OCI-LY3 (cell line): ENCODE measurements at regions not wholly inside any gene's neighbourhood (a gene's known extent, or its start where the extent isn't known, plus 50 kb on each side); places are given as distances from the start of the nearest gene placed in this dataset.

Source experiments
- H2AFZ ChIP-seq: fragments of 200-600, 300-600 bp; shearing (Covaris generic); 2 replicates; pipeline ENCODE4 v1.6.0; 2014; ENCODE audit warnings: antibody characterized with exemption, low read depth, low read length
- H3K27ac ChIP-seq: fragments of 200-600, 300-600 bp; sonication (generic); 2 replicates; pipeline ENCODE4 v1.5.1; 2014; ENCODE audit warnings: mild to moderate bottlenecking, low read length, moderate library complexity, mixed read lengths
- H3K27me3 ChIP-seq: fragments of 200-600, 300-600 bp; sonication (generic); 2 replicates; pipeline ENCODE4 v1.6.1; 2014; ENCODE audit warnings: low read depth, low read length, mixed read lengths
- H3K36me3 ChIP-seq: fragments of 200-600, 300-600 bp; sonication (generic); replicated peaks from 2 replicates; pipeline ENCODE3; 2014; ENCODE audit warnings: low read depth, low read length, mixed read lengths
- H3K4me1 ChIP-seq: fragments of 300-600, 200-600 bp; sonication (generic); 2 replicates; pipeline ENCODE4 v1.6.1; 2014; ENCODE audit warnings: low read length, mixed read lengths
- H3K4me2 ChIP-seq: fragments of 200-600, 300-600 bp; sonication (generic); 2 replicates; pipeline ENCODE4 v1.6.1; 2014; ENCODE audit warnings: low read length, mixed read lengths
- H3K4me3 ChIP-seq: fragments of 300-600, 200-600 bp; sonication (generic); 2 replicates; pipeline ENCODE4 v1.5.1; 2014; ENCODE audit warnings: antibody characterized with exemption, mild to moderate bottlenecking, low read length, moderate library complexity
- H3K79me2 ChIP-seq: fragments of 300-600, 200-600 bp; shearing (Covaris generic); 2 replicates; pipeline ENCODE4 v1.6.1; 2014; ENCODE audit warnings: mild to moderate bottlenecking, low read length, mixed read lengths
- H3K9ac ChIP-seq: fragments of 300-600, 200-600 bp; shearing (Covaris generic); 2 replicates; pipeline ENCODE4 v1.6.0; 2014; ENCODE audit warnings: mild to moderate bottlenecking, low read length, moderate library complexity
- H3K9me3 ChIP-seq: fragments of 200-600, 300-600 bp; shearing (Covaris generic); 2 replicates; pipeline ENCODE4 v1.6.1; 2014; ENCODE audit warnings: low read length, mixed read lengths; ENCODE audit not compliant: insufficient read depth
- H4K20me1 ChIP-seq: fragments of 200-600, 300-600 bp; sonication (generic); 2 replicates; pipeline ENCODE4 v1.6.1; 2016; ENCODE audit warnings: low read length, mixed read lengths; ENCODE audit not compliant: insufficient read depth
- EZH2phosphoT487 ChIP-seq: fragments of 200-600 bp; shearing (Covaris generic); IDR thresholded peaks from 2 replicates; pipeline ENCODE4 v1.6.1; 2018; ENCODE audit warnings: antibody characterized with exemption, mixed run types, low read depth
- TF ChIP-seq, protein P1 (sequence below): fragments of 200-600, 300-600 bp; sonication (generic); IDR thresholded peaks from 2 replicates; pipeline ENCODE4 v1.5.1; 2014; ENCODE audit warnings: antibody characterized with exemption, low read length, low read depth

DNA sequence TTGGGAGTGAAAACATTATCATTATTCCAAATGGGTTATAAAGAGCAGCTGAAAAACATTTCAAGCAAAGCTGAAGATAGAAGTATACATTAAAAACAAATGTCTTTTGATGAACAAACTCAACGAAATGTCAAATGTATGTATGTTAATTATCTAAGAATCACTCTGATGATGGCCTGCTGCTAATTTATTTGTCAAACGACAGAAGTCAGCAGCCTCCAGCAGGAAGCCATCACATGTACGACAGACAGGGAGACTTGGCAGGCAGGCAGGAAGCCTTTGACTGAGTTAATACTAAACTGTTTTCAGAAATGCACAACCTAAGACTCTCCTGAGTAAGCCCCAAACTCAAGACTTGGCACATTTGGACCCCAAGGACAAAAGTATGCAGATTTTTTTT, 491.1 kb downstream of the ZNF385D start:
- Histone ChIP-seq H3K9me3 (no peaks in the 10 kb centered on the region), H4K20me1 (no peaks in the 10 kb centered on the region), H3K36me3 (no peaks in the 10 kb centered on the region), H3K4me3 (no peak overlapping the region), H3K79me2 (no peaks in the 10 kb centered on the region), H3K27me3 (no peaks in the 10 kb centered on the region), H3K4me2 (no peak overlapping the region), H3K9ac (no peak overlapping the region), H2AFZ (no peak overlapping the region), H3K27ac (no peak overlapping the region), H3K4me1 (peaks cover 8% of the 10 kb centered on the region)
- TF ChIP-seq, protein P1, sequence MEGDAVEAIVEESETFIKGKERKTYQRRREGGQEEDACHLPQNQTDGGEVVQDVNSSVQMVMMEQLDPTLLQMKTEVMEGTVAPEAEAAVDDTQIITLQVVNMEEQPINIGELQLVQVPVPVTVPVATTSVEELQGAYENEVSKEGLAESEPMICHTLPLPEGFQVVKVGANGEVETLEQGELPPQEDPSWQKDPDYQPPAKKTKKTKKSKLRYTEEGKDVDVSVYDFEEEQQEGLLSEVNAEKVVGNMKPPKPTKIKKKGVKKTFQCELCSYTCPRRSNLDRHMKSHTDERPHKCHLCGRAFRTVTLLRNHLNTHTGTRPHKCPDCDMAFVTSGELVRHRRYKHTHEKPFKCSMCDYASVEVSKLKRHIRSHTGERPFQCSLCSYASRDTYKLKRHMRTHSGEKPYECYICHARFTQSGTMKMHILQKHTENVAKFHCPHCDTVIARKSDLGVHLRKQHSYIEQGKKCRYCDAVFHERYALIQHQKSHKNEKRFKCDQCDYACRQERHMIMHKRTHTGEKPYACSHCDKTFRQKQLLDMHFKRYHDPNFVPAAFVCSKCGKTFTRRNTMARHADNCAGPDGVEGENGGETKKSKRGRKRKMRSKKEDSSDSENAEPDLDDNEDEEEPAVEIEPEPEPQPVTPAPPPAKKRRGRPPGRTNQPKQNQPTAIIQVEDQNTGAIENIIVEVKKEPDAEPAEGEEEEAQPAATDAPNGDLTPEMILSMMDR: no peak
- no peak for TF ChIP-seq EZH2phosphoT487

DNA sequence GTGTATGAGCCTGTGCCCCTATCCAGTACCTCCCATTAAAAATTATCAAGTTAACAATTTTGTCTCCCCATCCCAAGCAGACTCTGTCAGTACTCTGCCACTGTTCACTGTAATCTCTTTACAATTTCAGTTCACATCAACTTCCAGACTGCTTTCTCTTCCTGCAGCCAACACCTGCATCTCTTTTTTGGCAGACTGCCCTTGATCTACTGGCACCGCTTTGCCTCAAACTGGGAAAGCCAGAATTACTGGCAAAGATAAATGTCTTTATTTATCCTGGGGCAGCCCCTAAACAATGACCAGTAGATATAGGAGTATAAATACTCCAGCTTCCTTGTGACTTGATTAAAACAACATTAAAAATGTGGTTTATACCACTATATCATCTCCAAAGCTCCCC, 494.1 kb downstream of the ZNF385D start:
- Histone ChIP-seq H3K4me1 (peaks cover 8% of the 10 kb centered on the region), H3K9me3 (no peaks in the 10 kb centered on the region), H3K27ac (no peak overlapping the region), H2AFZ (no peak overlapping the region), H3K9ac (no peak overlapping the region), H3K79me2 (no peaks in the 10 kb centered on the region), H3K27me3 (no peaks in the 10 kb centered on the region), H3K4me2 (no peak overlapping the region), H3K36me3 (no peaks in the 10 kb centered on the region), H4K20me1 (no peaks in the 10 kb centered on the region), H3K4me3 (no peak overlapping the region)
- no peak for TF ChIP-seq EZH2phosphoT487
- TF ChIP-seq, protein P1: no peak

DNA sequence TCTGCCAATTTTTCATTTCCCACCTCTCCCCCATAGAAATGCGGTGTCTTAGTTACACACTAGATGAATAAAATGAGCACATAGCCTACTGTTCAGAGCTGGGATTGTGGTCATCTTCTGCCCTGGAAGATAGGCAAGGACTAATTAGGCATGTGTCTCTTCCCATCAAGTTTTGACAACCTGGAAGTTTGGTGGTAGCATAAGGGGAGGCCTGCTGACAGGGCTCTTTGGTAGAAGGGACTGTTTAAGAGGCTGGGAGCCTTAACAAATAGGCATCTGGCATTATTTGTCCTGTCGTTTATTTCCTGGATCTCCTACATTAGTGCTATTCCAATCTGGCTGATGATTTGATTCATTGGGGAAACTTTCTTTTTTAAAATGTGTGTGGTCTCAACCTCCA, 512.3 kb downstream of the ZNF385D start:
- no peak overlapping the region for H3K27ac ChIP-seq

DNA sequence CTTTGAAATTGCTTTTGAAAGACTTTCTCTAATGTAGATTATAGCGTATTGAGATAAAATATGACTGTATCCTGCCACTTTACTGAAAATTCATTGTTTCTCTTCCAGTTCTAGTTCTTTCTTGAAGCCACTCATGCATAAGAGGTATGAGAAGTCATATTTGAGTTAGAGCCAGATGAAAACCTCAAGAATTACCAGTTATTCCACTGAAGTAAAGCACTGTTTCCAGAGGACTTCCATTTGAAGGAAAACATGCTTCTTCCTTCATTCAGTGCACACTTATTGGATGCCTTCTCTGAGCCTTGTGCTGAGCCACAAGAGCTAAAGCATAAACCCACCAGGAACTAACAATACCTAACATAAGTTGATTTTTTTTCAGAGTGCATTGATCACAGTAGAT, 513.4 kb downstream of the ZNF385D start:
- Histone ChIP-seq H3K79me2 (no peaks in the 10 kb centered on the region), H3K27ac (no peak overlapping the region), H3K27me3 (no peaks in the 10 kb centered on the region), H2AFZ (no peak overlapping the region), H3K9me3 (no peaks in the 10 kb centered on the region), H3K4me2 (no peak overlapping the region), H3K9ac (no peak overlapping the region), H3K4me1 (no peaks in the 10 kb centered on the region), H3K4me3 (no peak overlapping the region), H4K20me1 (no peaks in the 10 kb centered on the region), H3K36me3 (no peaks in the 10 kb centered on the region)
- no peak for TF ChIP-seq EZH2phosphoT487
- TF ChIP-seq, protein P1: no peak

More for the DNA sequence above, 512.3 kb downstream of the ZNF385D start:
- TF ChIP-seq, protein P1: no peak
- no peak for TF ChIP-seq EZH2phosphoT487
- no peaks in the 10 kb centered on the region for H3K27me3 ChIP-seq
- H3K4me1 ChIP-seq: no peaks in the 10 kb centered on the region
- no peak overlapping the region for H3K4me2 ChIP-seq
- H3K9me3 ChIP-seq: no peaks in the 10 kb centered on the region
- H2AFZ ChIP-seq: no peak overlapping the region
- H3K4me3 ChIP-seq: no peak overlapping the region
- H3K36me3 ChIP-seq: no peaks in the 10 kb centered on the region
- H4K20me1 ChIP-seq: no peaks in the 10 kb centered on the region
- no peak overlapping the region for H3K9ac ChIP-seq
- no peaks in the 10 kb centered on the region for H3K79me2 ChIP-seq
